Smooth muscle cell (in vitro differentiated cells): ENCODE measurements at regions not wholly inside any gene's neighbourhood (a gene's known extent, or its start where the extent isn't known, plus 50 kb on each side); places are given as distances from the start of the nearest gene placed in this dataset.

Experiments used
- DNase-seq: peaks from one replicate; lab custom pipeline; 2025; ENCODE audit not compliant: unreplicated experiment; lab: John Stamatoyannopoulos, UW
- H2AFZ ChIP-seq: fragments of 200-600 bp; sonication (generic); 2 replicates; pipeline ENCODE4 v1.6.0; 2016; ENCODE audit warnings: antibody characterized with exemption, low read depth, mild to moderate bottlenecking
- H3F3A ChIP-seq: fragments of 200-600 bp; sonication (generic); 2 replicates; pipeline ENCODE4 v1.6.0; 2017; ENCODE audit warnings: antibody characterized with exemption, low read depth
- H3K27ac ChIP-seq: fragments of 200-600 bp; sonication (generic); 2 replicates; pipeline ENCODE4 v1.5.1; 2016; ENCODE audit warnings: low read depth, mild to moderate bottlenecking
- H3K27me3 ChIP-seq: fragments of 200-600 bp; sonication (generic); 2 replicates; pipeline ENCODE4 v1.6.1; 2016; ENCODE audit warnings: low read depth, mild to moderate bottlenecking
- H3K36me3 ChIP-seq: fragments of 200-600 bp; sonication (generic); 2 replicates; pipeline ENCODE4 v1.5.1; 2016; ENCODE audit warnings: low read depth
- H3K4me1 ChIP-seq: fragments of 200-600 bp; sonication (generic); 2 replicates; pipeline ENCODE4 v1.5.1; 2016; ENCODE audit warnings: low read depth
- H3K4me2 ChIP-seq: fragments of 200-600 bp; sonication (generic); 2 replicates; pipeline ENCODE4 v1.6.0; 2016; ENCODE audit warnings: mild to moderate bottlenecking
- H3K4me3 ChIP-seq: fragments of 200-600 bp; sonication (generic); 2 replicates; pipeline ENCODE4 v1.5.1; 2016; ENCODE audit warnings: mild to moderate bottlenecking
- H3K79me2 ChIP-seq: fragments of 200-600 bp; sonication (generic); 2 replicates; pipeline ENCODE4 v1.6.0; 2016; ENCODE audit warnings: low read depth, mild to moderate bottlenecking
- H3K9ac ChIP-seq: fragments of 200-600 bp; sonication (generic); 2 replicates; pipeline ENCODE4 v1.6.0; 2016; ENCODE audit warnings: low read depth
- H3K9me3 ChIP-seq: fragments of 200-600 bp; sonication (generic); replicated peaks from 2 replicates; pipeline ENCODE4 v1.5.1; 2016; ENCODE audit warnings: low read depth
- H4K20me1 ChIP-seq: fragments of 200-600 bp; sonication (generic); 2 replicates; pipeline ENCODE4 v1.6.0; 2016; ENCODE audit warnings: low read depth
- CTCF ChIP-seq: fragments of 200-600 bp; sonication (generic); IDR thresholded peaks from 2 replicates; pipeline ENCODE4 v1.5.1; 2017; ENCODE audit warnings: borderline replicate concordance, mild to moderate bottlenecking, antibody characterized with exemption; ENCODE audit not compliant: insufficient read depth, poor library complexity, severe bottlenecking
- WGBS: methylation state at CpG from one replicate; pipeline ENCODE4 v1.1.7; 2016; ENCODE audit warnings: low lambda C conversion rate; 5-methylcytosine and 5-hydroxymethylcytosine counted together

DNA sequence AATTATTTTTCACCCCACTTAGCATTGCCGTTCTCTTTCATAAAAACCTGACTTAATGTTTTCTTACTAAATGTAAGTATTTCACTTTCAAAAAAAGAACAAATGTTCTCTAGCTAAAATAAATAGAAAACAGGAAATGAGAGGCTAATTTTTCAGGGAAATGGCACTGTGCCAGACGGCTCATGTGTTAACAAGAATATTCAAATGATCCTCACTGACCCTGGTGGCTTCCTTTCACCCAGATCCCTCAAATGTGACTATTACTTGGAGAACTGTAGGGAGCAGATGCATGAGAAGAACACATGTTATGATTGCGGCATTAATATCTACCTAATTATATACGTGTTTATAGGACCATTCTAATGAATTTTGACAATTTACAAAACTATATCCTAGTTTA is 827.7 kb downstream of the SOCS6 start:
- Histone ChIP-seq H3K79me2 (no peaks in the 10 kb centered on the region), H3K4me1 (no peaks in the 10 kb centered on the region), H3F3A (no peaks in the 10 kb centered on the region), H4K20me1 (no peaks in the 10 kb centered on the region), H3K27ac (no peak overlapping the region), H3K9me3 (no peaks in the 10 kb centered on the region), H3K27me3 (no peaks in the 10 kb centered on the region), H3K4me3 (no peak overlapping the region), H3K36me3 (no peaks in the 10 kb centered on the region), H2AFZ (no peak overlapping the region), H3K9ac (no peak overlapping the region), H3K4me2 (no peak overlapping the region)
- no peak for TF ChIP-seq CTCF
- DNase-seq, result no peak
- 77% methylated on average over 4 of the region's 4 CpGs for WGBS

DNA sequence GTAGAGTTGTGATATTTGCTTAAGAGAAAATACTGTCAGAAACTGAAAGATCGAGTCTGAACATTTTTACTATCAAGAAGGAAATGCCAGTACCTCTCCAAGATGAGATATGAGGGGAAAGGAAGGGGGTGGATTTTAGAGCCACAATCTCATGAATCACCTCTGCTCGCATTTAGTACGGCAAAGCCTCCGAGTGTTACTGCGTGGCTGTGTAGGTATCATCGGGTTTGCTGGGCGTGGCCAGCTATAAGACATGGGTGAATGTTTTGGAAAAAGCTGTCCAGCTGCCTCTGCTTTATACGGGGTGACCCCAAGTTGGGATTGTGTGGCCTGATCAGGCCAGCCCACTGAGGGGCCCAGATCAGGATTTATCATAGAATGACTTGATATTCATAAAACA is 826.4 kb downstream of the SOCS6 start:
- TF ChIP-seq CTCF, result no peak
- 86% methylated on average over 8 of the region's 8 CpGs for WGBS

DNA sequence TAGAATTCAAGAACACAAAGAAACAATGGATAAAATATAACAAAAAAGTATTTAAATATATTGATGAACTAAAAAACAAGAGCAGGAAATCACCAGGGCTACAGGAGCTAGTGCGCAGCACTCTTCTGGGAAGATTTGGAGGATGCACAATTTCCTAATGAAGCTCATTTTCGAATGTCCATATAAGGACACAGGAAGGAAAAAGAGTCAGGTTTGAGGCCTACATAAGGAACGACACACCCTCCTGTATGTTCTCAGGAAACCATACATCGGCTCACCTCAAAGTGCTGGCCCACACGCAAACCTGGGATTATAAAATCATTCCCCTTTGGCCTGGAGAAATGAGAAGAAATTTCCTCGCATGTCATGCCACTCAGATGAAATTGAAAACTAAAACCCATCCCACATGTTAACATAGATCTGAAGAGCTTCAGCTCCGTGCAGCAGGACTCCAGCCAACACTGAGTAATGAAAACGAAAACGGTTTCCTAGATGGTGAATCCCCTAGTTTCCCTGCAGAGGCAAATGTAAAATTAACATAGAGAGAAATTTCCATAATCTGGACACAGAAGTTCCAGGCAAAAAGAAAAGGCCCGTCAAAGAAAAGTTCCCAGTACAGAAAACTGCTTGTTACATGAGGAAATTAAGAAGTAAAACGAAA is 825.8 kb downstream of the SOCS6 start:
- H3K27ac ChIP-seq, result no peak overlapping the region
- H3K4me1 ChIP-seq, result no peaks in the 10 kb centered on the region
- H2AFZ ChIP-seq, result no peak overlapping the region
- no peaks in the 10 kb centered on the region for H3F3A ChIP-seq
- H3K4me3 ChIP-seq, result no peak overlapping the region
- no peak for TF ChIP-seq CTCF
- no peaks in the 10 kb centered on the region for H3K36me3 ChIP-seq
- no peaks in the 10 kb centered on the region for H4K20me1 ChIP-seq
- H3K9me3 ChIP-seq, result no peaks in the 10 kb centered on the region
- H3K27me3 ChIP-seq, result no peaks in the 10 kb centered on the region
- no peak overlapping the region for H3K4me2 ChIP-seq
- no peak for DNase-seq
- no peaks in the 10 kb centered on the region for H3K79me2 ChIP-seq
- no peak overlapping the region for H3K9ac ChIP-seq
- 86% methylated on average over 11 of the region's 11 CpGs for WGBS

More for the DNA sequence above, 826.4 kb downstream of the SOCS6 start:
- no peak overlapping the region for H2AFZ ChIP-seq
- H3F3A ChIP-seq, result no peaks in the 10 kb centered on the region
- no peak overlapping the region for H3K4me2 ChIP-seq
- no peaks in the 10 kb centered on the region for H3K9me3 ChIP-seq
- no peaks in the 10 kb centered on the region for H3K36me3 ChIP-seq
- H3K9ac ChIP-seq, result no peak overlapping the region
- H3K4me1 ChIP-seq, result no peaks in the 10 kb centered on the region
- H3K27me3 ChIP-seq, result no peaks in the 10 kb centered on the region
- no peaks in the 10 kb centered on the region for H4K20me1 ChIP-seq
- H3K27ac ChIP-seq, result no peak overlapping the region
- H3K79me2 ChIP-seq, result no peaks in the 10 kb centered on the region
- no peak overlapping the region for H3K4me3 ChIP-seq
- DNase-seq, result no peak

DNA sequence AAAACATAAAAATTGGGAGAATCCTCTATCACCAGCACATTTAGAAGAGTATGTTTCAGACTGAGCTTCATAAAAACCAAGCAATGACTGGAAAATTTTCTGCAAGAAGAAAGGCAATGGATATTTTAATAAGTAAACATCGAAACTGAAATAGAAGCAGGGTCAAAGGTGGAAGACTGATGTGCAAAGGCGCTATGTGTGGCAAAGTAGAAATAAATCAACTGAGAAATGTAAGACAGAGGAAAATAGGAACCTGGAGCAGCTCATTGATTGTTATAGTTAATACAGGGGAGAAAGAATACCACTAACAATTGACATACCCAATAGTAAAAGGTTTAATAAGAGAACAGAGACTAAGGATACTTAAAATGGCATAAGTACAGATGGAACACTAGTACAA is 818.4 kb downstream of the SOCS6 start:
- H3K79me2 ChIP-seq, result no peaks in the 10 kb centered on the region
- H3K9me3 ChIP-seq, result no peaks in the 10 kb centered on the region
- no peak overlapping the region for H3K4me3 ChIP-seq
- H3K9ac ChIP-seq, result no peak overlapping the region
- DNase-seq, result no peak
- no peaks in the 10 kb centered on the region for H3K4me1 ChIP-seq
- no peaks in the 10 kb centered on the region for H3K36me3 ChIP-seq
- no peak for TF ChIP-seq CTCF
- no peaks in the 10 kb centered on the region for H4K20me1 ChIP-seq
- no peak overlapping the region for H3K4me2 ChIP-seq
- H3K27ac ChIP-seq, result no peak overlapping the region
- no peak overlapping the region for H2AFZ ChIP-seq
- H3K27me3 ChIP-seq, result no peaks in the 10 kb centered on the region
- H3F3A ChIP-seq, result no peaks in the 10 kb centered on the region
- 79% methylated on average over 2 of the region's 2 CpGs for WGBS
